ENCODE measurements at regions not wholly inside any gene's neighbourhood (a gene's known extent, or its start where the extent isn't known, plus 50 kb on each side); places are given as distances from the start of the nearest gene placed in this dataset.

DNA sequence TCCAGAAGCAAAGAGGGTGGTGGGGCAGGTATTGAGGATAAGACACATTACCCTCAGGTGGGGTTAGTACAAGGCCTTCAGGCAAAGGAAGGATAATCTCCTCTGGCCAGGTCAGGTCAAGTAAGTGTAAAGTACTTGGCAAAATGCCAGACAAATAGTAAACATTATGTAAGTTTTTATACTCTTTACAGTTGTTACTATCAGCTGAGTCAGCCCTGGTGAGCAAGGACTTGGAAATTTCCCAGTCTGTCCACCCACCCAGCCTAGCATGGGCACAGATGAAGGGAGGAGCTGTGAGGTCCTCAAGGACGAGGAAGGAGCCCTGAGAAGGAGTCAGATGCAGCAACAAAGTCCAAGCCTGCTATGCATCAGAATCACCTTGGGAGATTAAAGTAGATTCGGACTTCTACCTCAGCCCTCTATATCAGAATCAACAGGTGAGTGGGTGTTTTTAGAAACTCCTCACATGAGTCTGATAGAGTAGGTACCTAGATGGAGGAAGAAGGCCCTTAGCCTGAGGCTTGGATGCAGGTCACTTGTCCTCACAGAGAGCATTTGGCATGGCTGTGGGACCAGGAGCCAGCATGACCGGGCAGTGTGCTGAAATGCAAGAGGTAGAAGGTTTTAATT, 50.2 kb upstream of the BARX1 start:
- DNase-seq, result no peak
- Histone ChIP-seq H3K36me3 (replicated peaks; ENCODE audit: control insufficient read depth, insufficient read depth, low read length) (no peaks in the 10 kb centered on the region), H3K4me3 (ENCODE audit: insufficient read depth, low read depth, low read length) (no peak overlapping the region), H3K27me3 (ENCODE audit: control insufficient read depth, insufficient read depth, low read length) (no peaks in the 10 kb centered on the region)
